ENCODE measurements at regions not wholly inside any gene's neighbourhood (a gene's known extent, or its start where the extent isn't known, plus 50 kb on each side); places are given as distances from the start of the nearest gene placed in this dataset.

GRCh38 chr2:105504459-105504858, 105.6 kb upstream of the FHL2 start:
- no peak overlapping the region for H3K27ac Mint-ChIP-seq
- no peaks in the 10 kb centered on the region for H3K9me3 Mint-ChIP-seq
- no peak overlapping the region for H3K4me3 Mint-ChIP-seq
- peaks cover 5 to 10% of the 10 kb centered on the region in 2 donors for H3K27me3 Mint-ChIP-seq (ENCODE audit: low read depth in 2 of 2)
- intact Hi-C loops (cut with micrococcal nuclease), result no loop called here
- Histone ChIP-seq H3K27ac (ENCODE audit: low read length) (no peak overlapping the region), H3K27me3 (ENCODE audit: control insufficient read depth, insufficient read depth, low read length) (no peaks in the 10 kb centered on the region), H3K4me3 (ENCODE audit: low read length) (no peak overlapping the region), H3K9me3 (ENCODE audit: control insufficient read depth, insufficient read depth, low read length) (no peaks in the 10 kb centered on the region), H3K36me3 (ENCODE audit: control insufficient read depth, insufficient read depth, low read length) (no peaks in the 10 kb centered on the region), H3K4me1 (ENCODE audit: control insufficient read depth, insufficient read depth, low read length) (no peaks in the 10 kb centered on the region)
- no peaks in the 10 kb centered on the region for H3K4me1 Mint-ChIP-seq
- no peaks in the 10 kb centered on the region for H3K36me3 Mint-ChIP-seq
- ATAC-seq, result no peak
- DNase-seq, result no peak
- TF ChIP-seq CTCF (IDR thresholded peaks at IDR 0.05), result no peak

GRCh38 chr2:105502625-105503334, 103.9 kb upstream of the FHL2 start:
- no peaks in the 10 kb centered on the region for H3K27me3 ChIP-seq (ENCODE audit: control insufficient read depth, insufficient read depth, low read length)
- Mint-ChIP-seq H3K27ac (no peak overlapping the region), H3K27me3 (ENCODE audit: low read depth in 2 of 2) (peaks cover 6 to 21% of the 10 kb centered on the region in 2 donors), H3K4me3 (no peak overlapping the region), H3K36me3 (no peaks in the 10 kb centered on the region), H3K4me1 (no peaks in the 10 kb centered on the region), H3K9me3 (no peaks in the 10 kb centered on the region)
- ATAC-seq (no peak), DNase-seq (no peak)
- H3K36me3 ChIP-seq (ENCODE audit: control insufficient read depth, insufficient read depth, low read length), result no peaks in the 10 kb centered on the region
- WGBS (ENCODE audit: insufficient coverage), result no CpG with 5 or more reads among the region's 2 CpGs
- H3K27ac ChIP-seq (ENCODE audit: low read length), result no peak overlapping the region
- TF ChIP-seq CTCF (IDR thresholded peaks at IDR 0.05), result no peak
- intact Hi-C loops (cut with micrococcal nuclease), result no loop called here
- no peak overlapping the region for H3K4me3 ChIP-seq (ENCODE audit: low read length)
- H3K4me1 ChIP-seq (ENCODE audit: control insufficient read depth, insufficient read depth, low read length), result no peaks in the 10 kb centered on the region
- no peaks in the 10 kb centered on the region for H3K9me3 ChIP-seq (ENCODE audit: control insufficient read depth, insufficient read depth, low read length)

GRCh38 chr2:105498281-105498846, 99.5 kb upstream of the FHL2 start:
- Mint-ChIP-seq H3K27ac (no peak overlapping the region), H3K27me3 (ENCODE audit: low read depth in 2 of 2) (peaks cover 3 to 30% of the 10 kb centered on the region in 2 donors), H3K4me3 (no peak overlapping the region), H3K4me1 (no peaks in the 10 kb centered on the region), H3K36me3 (peaks cover under 1% of the 10 kb centered on the region), H3K9me3 (no peaks in the 10 kb centered on the region)
- no peak overlapping the region for H3K4me3 ChIP-seq (ENCODE audit: low read length)
- H3K27ac ChIP-seq (ENCODE audit: low read length), result no peak overlapping the region
- no peak for DNase-seq
- ATAC-seq, result no peak
- no peaks in the 10 kb centered on the region for H3K36me3 ChIP-seq (ENCODE audit: control insufficient read depth, insufficient read depth, low read length)
- H3K4me1 ChIP-seq (ENCODE audit: control insufficient read depth, insufficient read depth, low read length), result no peaks in the 10 kb centered on the region
- no peaks in the 10 kb centered on the region for H3K9me3 ChIP-seq (ENCODE audit: control insufficient read depth, insufficient read depth, low read length)
- no peak for TF ChIP-seq CTCF (IDR thresholded peaks at IDR 0.05)
- WGBS (ENCODE audit: insufficient coverage), result 87% methylated on average over 5 of the region's 5 CpGs
- H3K27me3 ChIP-seq (ENCODE audit: control insufficient read depth, insufficient read depth, low read length), result no peaks in the 10 kb centered on the region
- intact Hi-C loops (cut with micrococcal nuclease), result no loop called here

- H3K9me3 Mint-ChIP-seq, result peaks cover 4% of the 10 kb centered on the region in 2 donors
- WGBS (ENCODE audit: insufficient coverage), result 92% methylated on average over 4 of the region's 4 CpGs
Measured at GRCh38 chr2:105497094-105497493, 98.2 kb upstream of the FHL2 start.

More at GRCh38 chr2:105497094-105497493, 98.2 kb upstream of the FHL2 start:
- ATAC-seq (no peak), DNase-seq (no peak)
- Mint-ChIP-seq H3K27ac (no peak overlapping the region), H3K36me3 (peaks cover 10% of the 10 kb centered on the region), H3K27me3 (ENCODE audit: low read depth in 2 of 2) (peaks cover 7 to 36% of the 10 kb centered on the region in 2 donors), H3K4me1 (no peaks in the 10 kb centered on the region), H3K4me3 (no peak overlapping the region)
- no peaks in the 10 kb centered on the region for H3K36me3 ChIP-seq (ENCODE audit: control insufficient read depth, insufficient read depth, low read length)
- no peaks in the 10 kb centered on the region for H3K9me3 ChIP-seq (ENCODE audit: control insufficient read depth, insufficient read depth, low read length)
- no peak for TF ChIP-seq CTCF (IDR thresholded peaks at IDR 0.05)
- H3K27me3 ChIP-seq (ENCODE audit: control insufficient read depth, insufficient read depth, low read length), result no peaks in the 10 kb centered on the region
- no peak overlapping the region for H3K4me3 ChIP-seq (ENCODE audit: low read length)
- H3K27ac ChIP-seq (ENCODE audit: low read length), result no peak overlapping the region
- intact Hi-C loops (cut with micrococcal nuclease), result no loop called here
- no peaks in the 10 kb centered on the region for H3K4me1 ChIP-seq (ENCODE audit: control insufficient read depth, insufficient read depth, low read length)
